ENCODE measurements at regions not wholly inside any gene's neighbourhood (a gene's known extent, or its start where the extent isn't known, plus 50 kb on each side); places are given as distances from the start of the nearest gene placed in this dataset.

DNA sequence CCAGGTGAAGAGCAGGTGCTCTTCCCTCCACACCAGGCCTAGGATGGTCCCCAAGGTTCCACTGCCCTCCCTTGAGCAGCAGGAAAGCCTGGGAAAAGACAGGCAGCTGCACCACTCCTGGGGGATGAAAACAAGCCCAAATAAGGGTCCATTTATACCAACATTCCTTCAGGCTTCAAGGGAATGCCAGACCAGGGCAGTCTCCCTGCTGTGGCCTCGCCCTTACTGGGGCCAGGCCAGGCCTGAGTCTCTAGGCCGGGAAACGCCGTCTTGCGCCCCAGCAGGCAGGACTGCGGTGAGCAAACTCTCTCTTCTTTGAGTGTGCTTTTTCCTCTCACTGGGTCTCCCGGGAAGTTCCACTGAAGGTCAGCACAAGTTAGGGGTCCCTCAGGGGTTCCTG, 443.5 kb downstream of the SOX6 start:
- Histone ChIP-seq H3K4me3 (no peak overlapping the region), H3K9me3 (no peaks in the 10 kb centered on the region), H3K27me3 (ENCODE audit: low read depth) (no peaks in the 10 kb centered on the region; the same call in 1 of the 2 replicates), H3K4me1 (no peaks in the 10 kb centered on the region), H3K36me3 (replicated peaks) (no peaks in the 10 kb centered on the region)
- no peak for DNase-seq (ENCODE audit: low spot score in 2 of 2)
- in situ Hi-C loops (cut with MboI; ENCODE audit: low sequenced_read_pairs), result no loop called here

DNA sequence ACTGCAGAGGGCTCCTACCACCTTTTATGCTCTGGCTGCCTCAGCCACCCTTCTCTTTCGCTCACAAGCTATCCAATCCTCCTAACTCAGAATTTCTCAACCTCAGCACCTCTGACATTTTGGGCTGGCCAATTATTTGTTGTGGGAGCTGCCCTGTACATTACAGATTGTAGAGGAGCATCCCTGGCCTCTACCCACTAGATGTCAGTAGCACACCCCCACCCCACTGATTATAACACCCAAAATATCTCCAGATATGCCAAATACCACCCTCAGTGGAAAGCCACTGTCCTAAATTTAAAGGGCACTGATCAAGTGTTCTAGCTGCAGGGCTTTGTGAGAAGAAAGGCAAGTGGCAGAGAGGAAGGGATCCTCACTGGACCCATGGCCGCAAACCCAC, 443.1 kb downstream of the SOX6 start:
- Histone ChIP-seq H3K4me3 (no peak overlapping the region), H3K4me1 (no peaks in the 10 kb centered on the region), H3K9me3 (no peaks in the 10 kb centered on the region), H3K36me3 (replicated peaks) (no peaks in the 10 kb centered on the region), H3K27me3 (ENCODE audit: low read depth) (no peaks in the 10 kb centered on the region; the same call in 1 of the 2 replicates)
- in situ Hi-C loops (cut with MboI; ENCODE audit: low sequenced_read_pairs), result no loop called here
- DNase-seq (ENCODE audit: low spot score in 2 of 2), result no peak
